HG02943 (cell line): ENCODE measurements at regions not wholly inside any gene's neighbourhood (a gene's known extent, or its start where the extent isn't known, plus 50 kb on each side); places are given as distances from the start of the nearest gene placed in this dataset.

Experiments used
- ATAC-seq: cut with Tn5 transposase; IDR thresholded peaks from one replicate; pipeline ENCODE4 v1.9.1; 2021; ENCODE audit warnings: mild to moderate bottlenecking, low read depth, moderate library complexity; ENCODE audit not compliant: unreplicated experiment

DNA sequence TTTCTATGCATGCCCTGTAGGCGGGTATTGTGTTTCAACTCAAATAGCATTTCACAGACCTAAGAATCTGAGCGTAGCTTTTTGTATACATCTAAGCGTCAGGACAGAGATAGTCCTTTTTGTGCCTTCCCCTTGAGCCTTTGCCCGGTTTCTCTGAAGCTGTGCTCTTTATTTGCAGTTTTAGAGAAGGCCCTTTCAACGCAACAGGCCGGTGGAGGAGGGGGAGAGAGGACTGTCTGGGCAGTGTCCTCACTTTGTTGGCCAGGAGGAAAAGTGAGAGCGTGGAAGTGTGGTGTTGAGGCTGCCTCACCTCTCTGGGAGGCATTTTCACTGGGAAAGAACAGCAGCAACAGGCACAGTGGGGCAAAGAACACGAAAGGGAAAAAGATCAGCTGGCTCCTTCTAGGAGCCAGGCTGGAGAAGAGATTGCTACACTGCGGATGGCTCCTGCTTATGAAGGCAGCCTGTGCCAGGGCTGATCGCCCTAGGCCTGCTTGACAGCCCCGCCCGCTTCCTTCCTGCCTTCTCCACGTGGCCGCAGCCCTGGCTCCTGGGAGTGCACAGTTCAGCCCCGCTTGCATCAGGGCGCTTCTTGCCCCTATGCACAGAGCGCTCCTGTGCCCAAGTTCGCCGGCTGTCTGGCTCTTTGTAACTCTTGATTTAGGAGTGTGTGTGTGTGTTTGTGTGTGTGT lies 195.6 kb upstream of the POU3F3 start:
- ATAC-seq, result no peak

DNA sequence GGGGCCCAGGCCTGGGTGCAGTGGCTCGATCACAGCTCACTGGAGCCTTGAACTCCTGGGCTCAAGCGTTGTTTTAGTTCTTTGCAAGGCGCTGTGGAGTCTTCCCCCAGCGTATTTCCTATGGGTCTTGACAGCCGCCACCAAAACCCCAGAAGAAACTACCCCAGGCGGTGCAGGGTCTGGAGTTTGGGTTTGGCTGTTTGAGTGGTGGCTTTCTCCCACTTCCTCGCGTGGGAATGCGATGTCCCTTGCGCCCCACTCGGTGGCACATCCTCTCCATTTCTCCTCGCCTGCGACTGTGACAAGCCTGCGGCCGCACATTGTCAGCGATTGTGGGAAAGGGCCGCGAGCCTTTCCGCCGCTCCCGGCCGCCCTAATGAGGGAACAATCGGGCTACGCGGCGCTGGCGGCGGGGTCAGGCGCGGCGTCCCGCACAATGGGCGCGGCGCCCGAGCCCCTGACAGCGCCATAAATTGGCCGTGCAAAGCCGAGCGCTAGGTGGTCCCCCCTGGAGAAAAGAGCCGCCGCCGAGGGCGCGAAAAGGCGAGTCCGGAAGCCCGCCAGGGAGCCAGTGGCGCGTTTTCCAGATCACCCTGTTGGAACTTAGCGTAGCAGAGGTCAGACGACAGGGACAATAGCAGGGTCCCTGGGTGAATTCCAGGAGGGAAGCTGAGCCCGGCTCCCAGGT lies 194.9 kb upstream of the POU3F3 start:
- no peak for ATAC-seq

DNA sequence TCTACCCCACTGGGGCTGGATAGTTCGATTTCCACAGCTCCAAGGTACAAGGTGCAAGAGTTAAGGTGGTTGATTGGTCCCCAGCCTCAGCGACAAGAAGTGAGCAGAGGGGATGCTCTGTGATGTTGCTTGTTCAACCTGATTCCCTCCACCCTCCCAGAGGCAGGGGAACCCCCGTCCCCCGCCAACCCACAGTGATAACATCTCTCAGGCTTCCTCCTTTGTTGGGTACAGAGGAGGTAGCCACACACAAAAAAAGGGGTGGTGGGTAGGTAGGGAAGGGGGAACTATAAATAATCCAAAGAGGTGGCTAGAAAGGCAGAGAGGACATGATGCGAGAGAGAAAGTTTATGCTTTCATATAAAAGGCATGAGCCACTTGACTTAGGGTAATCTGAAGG lies 192.9 kb upstream of the POU3F3 start:
- no peak for ATAC-seq

DNA sequence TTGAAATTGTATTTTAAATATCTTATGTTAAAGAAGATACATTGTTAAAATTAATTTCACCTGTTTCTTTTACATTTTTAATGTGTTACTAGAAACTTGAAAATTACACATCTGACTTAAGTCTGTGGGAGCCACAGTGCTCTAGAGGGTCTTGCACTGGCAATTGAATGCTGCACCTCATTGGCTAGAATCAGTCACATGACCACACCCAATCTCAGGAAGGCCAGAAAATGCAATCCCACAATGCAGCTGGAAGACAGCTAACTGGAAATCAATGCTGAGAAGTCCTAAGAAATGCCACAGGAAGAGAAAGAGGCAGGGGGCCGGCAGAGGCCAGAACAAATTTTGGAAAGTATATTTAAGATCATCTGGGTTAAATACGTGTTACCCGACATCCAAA lies 189.2 kb upstream of the POU3F3 start:
- ATAC-seq, result no peak

DNA sequence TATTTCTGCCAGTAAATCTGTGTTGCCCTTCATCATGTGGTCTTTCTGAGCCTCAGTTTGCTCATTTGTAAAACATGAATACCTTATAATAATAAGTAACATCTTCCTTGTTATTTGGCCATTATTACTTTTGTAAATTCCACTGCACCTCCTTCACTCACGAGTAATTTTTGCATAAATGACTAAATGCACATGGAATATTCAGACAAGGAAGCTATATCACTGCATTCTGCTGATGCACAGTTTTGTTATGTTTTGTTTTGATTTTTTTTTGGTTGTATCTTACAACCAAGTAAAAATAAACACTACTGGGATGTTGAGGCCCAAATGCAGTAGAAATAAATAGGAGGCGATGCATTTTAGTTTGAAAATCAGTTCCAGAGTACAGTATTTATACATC lies 185.3 kb upstream of the POU3F3 start:
- ATAC-seq, result no peak

DNA sequence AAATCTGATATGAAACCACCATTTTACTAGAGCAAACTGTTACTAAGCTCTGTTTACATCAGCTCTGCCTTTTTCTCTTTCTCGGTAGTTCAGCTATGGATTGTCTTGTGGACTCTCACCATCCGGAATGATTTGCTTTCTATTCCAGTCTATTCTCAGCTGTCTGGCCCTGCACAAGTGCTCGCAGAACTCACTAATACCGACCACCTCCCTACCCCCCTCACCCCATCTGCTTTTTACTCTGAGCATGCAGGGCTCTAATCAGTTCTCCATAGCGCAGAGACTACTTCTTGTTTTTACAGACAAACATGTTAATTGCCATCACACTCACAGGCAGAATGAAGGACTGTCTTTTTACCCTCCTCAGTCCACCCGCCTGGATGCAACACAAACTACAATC lies 180.7 kb upstream of the POU3F3 start:
- no peak for ATAC-seq

DNA sequence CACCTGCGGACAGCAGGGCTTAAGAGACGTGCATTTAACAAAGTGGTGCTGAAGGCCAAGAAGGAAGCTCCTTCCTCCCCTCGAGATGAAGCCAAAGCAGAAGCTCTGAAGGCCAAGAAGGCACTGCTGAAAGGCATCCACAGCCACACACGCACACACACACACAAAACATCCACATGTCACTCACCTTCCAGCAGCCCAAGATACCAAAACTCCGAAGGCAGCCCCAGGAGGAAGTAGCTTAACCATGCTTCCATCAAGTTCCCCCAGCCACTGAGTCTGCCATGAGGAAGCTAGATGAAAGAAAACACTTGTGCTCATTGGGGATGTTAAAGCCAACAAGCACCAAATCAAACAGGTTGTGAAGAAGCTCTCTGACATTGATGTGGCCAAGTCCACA lies 175.7 kb upstream of the POU3F3 start:
- no peak for ATAC-seq

DNA sequence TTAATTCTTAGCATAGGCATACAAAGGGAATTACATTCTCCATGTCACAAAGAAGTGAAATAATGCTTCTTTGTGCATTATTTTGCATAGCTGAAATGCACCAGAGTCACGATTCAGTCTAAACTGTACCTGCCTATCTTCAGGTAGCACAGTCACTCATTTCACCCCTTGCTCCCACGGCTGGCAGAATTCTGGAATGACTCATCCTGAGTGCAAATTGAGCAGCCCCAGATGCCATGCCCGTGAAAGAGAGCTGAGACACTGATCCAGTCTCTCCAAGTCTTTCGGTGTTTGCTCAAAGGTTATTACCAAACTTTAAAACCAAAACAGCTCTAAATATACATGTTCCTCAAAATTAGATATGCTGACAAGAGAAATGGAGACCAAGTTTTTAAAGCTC lies 168.3 kb upstream of the POU3F3 start:
- ATAC-seq, result no peak

DNA sequence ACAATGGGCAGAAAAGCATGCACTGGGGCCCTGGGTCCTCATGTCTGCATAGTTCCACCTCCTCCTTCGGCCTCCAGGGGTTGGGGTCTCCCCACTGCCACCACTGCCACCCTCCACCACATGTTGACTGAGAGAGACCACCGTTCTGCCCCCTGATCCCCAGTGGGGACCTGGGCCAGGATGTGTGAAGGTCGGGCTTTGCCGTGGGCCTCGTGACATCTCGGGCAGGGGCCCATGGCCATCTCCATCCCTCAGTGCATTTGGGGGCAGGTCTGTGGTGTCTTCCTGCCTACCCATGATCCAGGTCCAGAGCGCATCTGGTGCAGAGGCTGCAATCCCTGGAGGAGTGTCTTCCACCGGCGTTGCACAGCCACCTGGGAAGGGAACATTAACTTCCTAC lies 166.8 kb upstream of the POU3F3 start:
- no peak for ATAC-seq

DNA sequence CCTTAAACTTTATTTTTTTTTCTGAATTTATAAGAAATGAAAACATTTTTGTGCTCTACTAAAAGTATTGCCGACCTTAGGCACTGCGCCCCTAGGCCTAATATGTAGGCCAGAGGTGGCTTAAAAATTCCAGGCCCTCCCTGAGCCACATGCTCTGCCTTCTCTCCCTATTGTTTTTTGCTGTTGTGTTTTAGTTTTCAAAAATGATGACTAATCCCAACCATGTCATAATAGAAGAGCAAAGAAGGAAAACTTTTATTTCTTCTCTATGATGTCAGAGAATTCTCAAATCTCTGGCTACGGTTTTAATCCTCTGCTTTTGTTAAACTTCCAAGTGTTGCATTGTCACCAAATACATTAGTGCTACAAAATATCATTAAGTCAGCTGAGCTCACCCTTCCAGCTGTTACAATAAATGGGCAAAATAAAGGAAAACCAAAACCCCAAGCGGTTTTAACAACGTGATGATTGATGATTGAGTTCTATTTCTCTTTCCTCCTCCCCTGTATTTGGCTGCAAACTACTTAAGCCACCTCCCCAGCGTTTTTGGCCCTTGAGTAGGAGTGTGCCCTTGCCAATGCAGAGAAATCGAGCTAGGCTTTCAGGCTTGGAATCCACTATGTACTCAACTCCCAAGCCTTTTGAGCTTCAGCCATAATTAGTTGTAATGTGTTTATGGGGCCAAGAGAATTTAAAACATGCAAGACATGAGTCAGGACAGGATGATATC lies 163.5 kb upstream of the POU3F3 start:
- ATAC-seq, result no peak

DNA sequence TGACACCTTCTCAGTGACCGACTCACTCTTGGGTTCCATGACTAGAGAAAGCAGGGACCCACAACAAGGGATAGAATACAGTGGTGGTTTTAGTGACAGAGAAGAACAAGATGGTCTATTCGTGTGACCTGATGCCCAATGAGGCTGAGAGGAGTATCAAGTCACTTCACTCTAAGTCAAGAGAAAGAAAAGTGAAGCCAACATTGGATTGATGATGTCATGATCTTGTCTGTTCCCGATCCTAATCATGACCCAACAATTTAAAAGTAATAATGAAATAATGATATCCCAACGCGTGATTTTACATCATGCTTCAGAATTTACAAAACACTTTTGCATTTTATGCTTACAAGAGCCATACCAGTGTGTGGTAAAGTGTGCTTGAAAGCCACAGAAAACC lies 155.6 kb upstream of the POU3F3 start:
- ATAC-seq, result no peak

DNA sequence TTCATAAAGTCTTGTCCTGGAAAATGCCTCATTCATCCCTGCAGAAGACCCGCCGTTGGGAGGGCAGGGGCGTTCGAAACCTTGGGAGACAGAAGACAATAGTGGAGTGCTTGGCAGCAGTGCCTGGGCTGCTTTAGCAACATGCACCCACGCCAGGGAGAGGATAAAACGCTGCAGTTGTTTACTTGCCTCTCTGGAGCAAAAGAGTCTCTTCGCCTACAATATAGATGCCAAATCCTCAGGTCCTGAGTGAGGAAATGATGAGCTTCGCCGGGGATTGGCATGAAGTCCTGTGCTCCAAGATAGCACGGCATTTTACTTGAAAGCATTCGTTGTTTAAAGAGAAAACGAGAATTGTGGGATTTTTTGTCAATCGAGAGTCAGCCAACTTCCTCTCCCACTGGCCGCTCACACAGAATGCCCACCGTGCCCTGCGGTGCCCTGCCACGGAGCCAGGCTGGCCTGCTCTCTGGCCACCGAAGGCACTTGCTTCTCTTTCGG lies 152.5 kb upstream of the POU3F3 start:
- ATAC-seq, result no peak

DNA sequence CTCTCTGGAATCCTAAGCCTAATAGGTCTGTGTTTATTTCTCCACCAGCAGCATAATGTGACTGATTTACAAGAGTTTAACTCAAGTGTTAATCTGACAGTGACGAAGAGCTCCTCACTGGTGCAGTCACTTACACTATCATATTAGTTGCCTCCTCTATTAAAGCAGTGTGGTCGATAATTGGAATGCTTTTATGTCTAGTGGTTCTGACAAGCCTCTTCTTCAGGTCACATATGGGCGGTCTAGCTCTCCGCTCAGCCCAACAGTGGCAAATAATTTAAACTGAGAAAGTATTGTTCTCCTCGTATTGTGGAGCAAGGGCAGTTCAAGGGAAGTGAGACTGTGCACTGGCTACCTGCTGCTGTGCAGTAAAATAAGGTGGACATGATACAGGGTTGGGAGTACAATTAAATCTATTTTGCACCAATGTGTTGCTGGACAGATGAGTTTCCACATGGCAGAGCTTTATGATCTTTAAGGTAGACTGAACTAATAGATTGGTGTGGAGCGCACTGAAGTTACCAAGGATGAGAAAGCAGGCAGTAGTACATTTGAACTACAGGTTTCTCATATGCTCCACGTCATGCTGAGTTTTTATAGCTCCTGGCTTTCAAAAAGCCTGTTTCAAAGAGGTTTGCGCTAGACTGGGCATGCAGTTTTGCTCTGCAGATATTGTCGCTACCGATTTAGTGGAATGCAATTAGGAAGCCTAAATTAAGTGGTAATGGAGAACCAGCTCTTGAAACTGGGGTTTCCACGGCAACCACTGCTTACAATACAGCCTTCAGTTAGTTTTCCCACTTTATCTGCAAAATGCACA lies 151.7 kb upstream of the POU3F3 start:
- ATAC-seq, result no peak

DNA sequence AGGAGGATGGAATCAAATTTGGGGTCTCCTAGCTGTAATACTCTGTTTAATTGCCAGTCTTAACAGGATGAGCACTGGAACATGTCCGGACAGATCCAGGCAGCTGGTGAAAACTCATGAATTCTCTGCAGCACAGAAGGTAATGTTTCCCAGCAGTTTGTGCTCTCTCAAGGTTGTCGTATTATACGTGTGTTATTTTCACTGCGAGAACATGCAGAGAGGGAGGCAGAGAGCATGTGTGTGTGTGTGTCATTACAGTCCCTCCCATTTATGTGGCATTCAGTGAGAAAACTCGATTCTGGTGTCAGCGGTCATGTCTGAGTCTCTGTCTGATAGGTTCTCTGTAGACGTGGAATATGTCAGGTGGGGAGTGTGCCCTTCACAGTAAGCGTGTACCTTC lies 150.2 kb upstream of the POU3F3 start:
- ATAC-seq, result no peak

DNA sequence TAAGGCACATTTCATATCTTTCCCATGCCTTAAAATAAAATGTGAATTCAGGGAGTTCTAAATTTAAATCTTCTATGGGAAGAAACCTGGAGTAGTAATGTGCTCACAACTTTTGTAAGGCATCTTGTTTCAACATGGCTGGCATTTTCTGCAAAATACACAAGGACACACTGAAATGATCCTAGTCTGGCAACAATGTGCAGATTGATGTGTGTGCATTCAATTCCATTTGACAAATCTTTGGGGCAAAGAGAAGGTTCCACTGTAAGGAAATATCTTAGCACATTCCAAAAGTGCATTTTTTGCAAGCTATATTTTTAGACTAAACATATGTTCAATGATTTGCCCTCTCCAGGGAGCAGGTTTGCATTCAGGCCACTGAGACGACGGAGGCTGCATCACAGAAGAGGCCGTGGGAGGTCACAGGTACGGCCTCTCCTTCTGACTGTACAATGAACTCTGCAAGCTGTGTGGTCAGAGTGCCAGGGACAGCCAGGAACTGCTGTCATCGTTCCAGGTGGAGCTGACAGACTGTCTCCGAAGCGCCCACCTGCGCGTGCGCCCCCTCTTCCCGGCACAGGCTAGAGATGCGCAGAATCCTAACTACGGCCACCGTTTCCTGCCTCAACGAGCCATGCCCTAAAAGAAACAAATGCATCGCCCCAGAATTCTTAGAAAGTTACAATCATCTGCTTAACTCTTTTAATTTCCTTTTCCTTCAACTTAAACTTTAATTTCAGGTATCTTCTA lies 149.2 kb upstream of the POU3F3 start:
- ATAC-seq, result no peak

DNA sequence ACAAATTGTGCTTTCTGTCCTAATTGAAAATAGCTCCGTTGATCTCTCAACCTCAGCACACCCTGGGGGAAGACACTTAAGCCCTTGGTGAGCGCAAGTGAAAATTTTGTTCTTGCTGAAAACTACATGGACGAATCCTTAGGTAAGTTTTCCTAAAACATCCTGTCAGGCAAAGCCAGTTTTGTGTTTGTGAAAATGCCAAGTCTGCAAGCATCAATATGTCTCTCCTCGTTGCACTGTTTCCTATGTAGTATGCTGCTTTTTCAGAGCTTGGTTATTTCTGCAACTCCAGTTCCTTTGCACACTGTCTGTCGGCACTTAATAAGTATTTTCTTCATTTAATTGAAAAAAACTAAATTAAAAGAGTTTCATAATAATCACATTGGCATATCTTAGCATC lies 146.9 kb upstream of the POU3F3 start:
- no peak for ATAC-seq

DNA sequence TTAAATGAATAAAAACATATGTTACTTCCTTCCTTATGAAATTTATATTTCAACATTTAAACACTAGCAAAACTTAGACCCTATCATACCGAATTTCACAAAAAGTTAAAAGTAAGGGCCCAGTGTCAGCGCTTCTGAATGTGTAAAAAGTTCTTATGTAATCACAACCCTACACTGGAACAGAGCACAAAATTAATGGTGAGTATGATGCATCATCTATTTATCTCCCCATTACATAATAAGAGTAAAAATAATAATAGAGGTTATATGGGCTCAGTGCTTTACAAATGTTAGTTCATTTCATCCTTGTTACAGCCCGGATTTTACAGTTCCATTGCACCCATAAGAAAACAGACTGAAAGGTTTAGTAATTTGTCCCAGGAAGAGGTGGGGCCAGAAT lies 144.9 kb upstream of the POU3F3 start:
- no peak for ATAC-seq

DNA sequence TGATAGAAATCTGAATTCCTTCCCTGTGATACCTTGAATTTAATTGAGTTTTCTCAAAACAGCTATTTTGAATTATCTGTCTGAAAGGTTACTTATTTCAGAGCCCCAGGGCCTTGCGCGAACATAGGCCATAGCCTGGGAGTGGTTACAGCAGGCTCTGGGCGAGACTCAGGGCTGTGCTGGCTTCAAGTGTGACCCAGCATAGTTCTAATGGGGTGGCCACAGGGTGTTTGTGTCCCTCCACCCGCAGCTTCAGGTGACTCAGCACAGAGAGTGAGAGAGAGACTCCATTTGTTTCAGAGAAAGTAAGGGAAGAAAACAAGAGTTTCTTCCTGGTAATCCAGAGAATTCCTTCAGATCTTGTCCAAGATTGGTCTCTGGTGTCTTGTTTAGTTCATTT lies 137.9 kb upstream of the POU3F3 start:
- no peak for ATAC-seq

DNA sequence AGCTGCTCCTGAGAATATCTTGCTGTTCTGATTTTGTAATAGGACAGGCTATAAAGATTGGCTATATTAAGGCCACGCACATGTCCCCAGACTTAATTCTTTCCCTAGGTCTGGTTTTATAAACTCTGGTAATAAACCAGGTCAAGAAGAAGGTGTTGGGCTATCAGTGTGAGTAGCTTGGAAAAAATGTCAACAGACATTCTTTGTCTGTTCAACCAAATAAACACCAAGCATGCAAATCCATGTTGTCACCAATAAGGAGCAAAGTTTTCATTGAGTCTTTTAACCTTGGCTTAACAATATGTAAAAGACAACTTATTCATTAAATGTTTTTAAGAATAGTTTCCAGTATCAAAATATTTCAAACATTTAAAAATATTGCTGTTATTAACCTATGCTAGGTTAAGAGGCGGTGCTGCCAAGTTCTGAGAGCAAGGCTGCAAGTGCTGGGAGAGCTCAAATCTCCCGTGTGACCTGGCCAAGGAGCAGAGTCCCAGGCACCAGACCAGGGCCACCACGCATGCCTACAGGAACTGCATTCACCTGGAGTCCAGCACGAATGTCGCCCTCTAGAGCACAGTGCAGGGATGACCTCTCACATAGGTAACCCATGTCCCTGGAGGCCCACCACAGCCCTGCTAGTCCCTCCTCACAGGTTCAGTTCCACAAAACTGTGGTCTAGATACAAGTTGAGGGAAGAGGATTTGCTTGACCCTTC lies 120.5 kb upstream of the POU3F3 start:
- ATAC-seq, result peak; percentile 94
